ENCODE measurements at regions not wholly inside any gene's neighbourhood (a gene's known extent, or its start where the extent isn't known, plus 50 kb on each side); places are given as distances from the start of the nearest gene placed in this dataset.

GRCh38 chr6:63521475-63522210, 50.6 kb upstream of the LOC128125822 start:
- FAIRE-seq, result no peak
- intact Hi-C loops (cut with DNase I), result no loop called here

More at GRCh38 chr6:63521475-63522210, 50.6 kb upstream of the LOC128125822 start:
- Histone ChIP-seq H3K4me1 (ENCODE audit: control insufficient read depth in 2 of 3, insufficient read depth in 2 of 3, low read depth in 1 of 3, low read length in 3 of 3) (peaks cover 0 to 9% (median 0%) of the 10 kb centered on the region in 3 donors), H3K9ac (ENCODE audit: low read length in 3 of 3) (no peak overlapping the region), H3K27me3 (ENCODE audit: control insufficient read depth, insufficient read depth, low read length) (no peaks in the 10 kb centered on the region), H3K9me3 (ENCODE audit: control insufficient read depth in 2 of 3, insufficient read depth in 1 of 3, low read length in 3 of 3) (no peaks in the 10 kb centered on the region), H3K36me3 (ENCODE audit: control insufficient read depth in 2 of 3, insufficient read depth in 3 of 3, low read length in 3 of 3) (no peaks in the 10 kb centered on the region), H3K27ac (ENCODE audit: low read depth in 2 of 2, low read length in 2 of 2) (no peak overlapping the region), H3K4me3 (ENCODE audit: low read length in 3 of 3) (no peak overlapping the region)
- DNase-seq, result peak in 2 of 5 donors; percentile 35 to 41
- no peak for TF ChIP-seq CTCF (IDR thresholded peaks at IDR 0.05; ENCODE audit: borderline replicate concordance, extremely low read depth, insufficient read depth)

Measured in kidney (tissue), 13 donors.